Upper lobe of left lung (tissue), 6 donors: ENCODE measurements at regions not wholly inside any gene's neighbourhood (a gene's known extent, or its start where the extent isn't known, plus 50 kb on each side); places are given as distances from the start of the nearest gene placed in this dataset.

Source experiments
- ATAC-seq, 2 donors: fragments of 200-7000 bp; cut with Tn5 transposase; one replicate each; pipeline ENCODE4 v1.9.1; 2022; ENCODE audit warnings: mild to moderate bottlenecking in 2 of 2, moderate library complexity in 2 of 2; ENCODE audit not compliant: low FRiP score in 2 of 2
- DNase-seq, 2 donors: peaks; one replicate each; pipeline ENCODE4 v3.0.0-alpha.2; 2019 to 2020
- H3K27ac ChIP-seq, 4 donors: fragments of 200-600 bp; sonication (generic); one replicate each; pipeline ENCODE4 v1.5.1; 2016 to 2019
- H3K27me3 ChIP-seq, 4 donors: fragments of 200-600 bp; sonication (generic); one replicate each; pipeline ENCODE4 v1.5.1; 2017 to 2019
- H3K36me3 ChIP-seq, 4 donors: fragments of 200-600 bp; sonication (generic); one replicate each; pipeline ENCODE4 v1.5.1; 2016 to 2019
- H3K4me1 ChIP-seq, 4 donors: fragments of 200-600 bp; sonication (generic); one replicate each; pipeline ENCODE4 v1.5.1; 2018 to 2019
- H3K4me3 ChIP-seq, 4 donors: fragments of 200-600 bp; sonication (generic); one replicate each; pipeline ENCODE4 v1.5.1; 2017 to 2019; ENCODE audit warnings: mild to moderate bottlenecking in 2 of 4, moderate library complexity in 1 of 4
- H3K9me3 ChIP-seq, 4 donors: fragments of 200-600 bp; sonication (generic); one replicate each; pipeline ENCODE4 v1.5.1; 2018 to 2019
- EP300 ChIP-seq, 4 donors: sonication (generic); formaldehyde crosslinking; IDR thresholded peaks; one replicate each; pipeline ENCODE4 v1.5.1; 2017; ENCODE audit warnings: antibody characterized with exemption in 4 of 4, control low read depth in 2 of 4
- POLR2A ChIP-seq, 4 donors: fragments of 450-650 bp; IDR thresholded peaks; one replicate each; pipeline ENCODE4 v1.5.1; 2016 to 2017; ENCODE audit warnings: antibody characterized with exemption in 4 of 4, mild to moderate bottlenecking in 2 of 4
- POLR2AphosphoS5 ChIP-seq, 2 donors: sonication (generic); formaldehyde crosslinking; IDR thresholded peaks; one replicate each; pipeline ENCODE4 v1.5.1; 2017; ENCODE audit warnings: antibody characterized with exemption in 2 of 2
- WGBS, 2 donors: methylation state at CpG; one replicate each; pipeline ENCODE4 v1.1.5; 2017 to 2018; 5-methylcytosine and 5-hydroxymethylcytosine counted together
- TF ChIP-seq, protein P1 (sequence below), 6 experiments: fragments of 450-650 bp in 4 of 6; fragments of 200-600 bp in 2 of 6; sonication (generic) in 2 of 6; IDR thresholded peaks; one replicate each; pipeline ENCODE4 v1.5.1; 2016 to 2019; ENCODE audit warnings: antibody characterized with exemption in 6 of 6
- donor health status: DM: no; HTN: no; CAD: no; lungs with moderate emphysema.
- donor health status: DM: no; HTN: yes; CAD: no; lungs with severe emphysema.

DNA sequence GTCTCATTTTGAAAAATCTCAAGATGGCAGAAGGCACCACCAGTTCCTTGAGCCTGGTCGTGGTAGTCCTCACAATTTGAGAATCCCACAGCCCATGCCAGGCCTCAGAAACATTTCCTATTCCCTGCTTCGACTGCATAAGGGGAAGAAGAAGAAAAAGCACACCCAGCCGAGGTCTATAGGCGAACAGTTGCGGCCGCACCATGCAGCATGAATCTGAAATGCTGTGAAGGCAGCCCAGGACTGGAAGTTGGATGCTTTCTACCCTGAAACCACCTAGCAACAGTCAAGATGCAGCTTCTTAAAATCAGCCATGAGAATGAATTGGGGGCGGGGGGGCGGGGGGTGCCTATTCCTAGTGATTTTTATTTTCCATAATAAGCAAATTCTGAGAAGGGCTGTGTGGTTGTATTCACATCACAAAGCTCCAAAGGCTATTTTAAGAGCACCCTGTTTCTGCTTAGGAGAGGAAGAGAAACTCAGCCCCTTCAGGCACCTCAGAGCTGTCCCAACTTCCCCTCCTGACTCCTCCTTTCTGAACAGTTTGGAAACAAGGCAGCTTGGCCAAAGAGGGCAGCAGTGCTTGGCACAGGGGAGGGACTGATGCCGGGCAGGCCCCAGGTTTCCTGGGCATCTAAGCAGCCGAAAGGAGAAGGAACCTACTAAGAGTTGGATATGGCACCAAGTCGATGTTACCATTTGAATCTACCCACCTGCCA lies 172.5 kb upstream of the FOXN3 start:
- H3K36me3 ChIP-seq: no peaks in the 10 kb centered on the region
- no peak overlapping the region for H3K4me3 ChIP-seq
- H3K9me3 ChIP-seq: no peaks in the 10 kb centered on the region
- TF ChIP-seq POLR2A (IDR thresholded peaks at IDR 0.05): no peak
- TF ChIP-seq POLR2AphosphoS5 (IDR thresholded peaks at IDR 0.05): no peak
- no peak for TF ChIP-seq EP300 (IDR thresholded peaks at IDR 0.05)
- TF ChIP-seq, protein P1, sequence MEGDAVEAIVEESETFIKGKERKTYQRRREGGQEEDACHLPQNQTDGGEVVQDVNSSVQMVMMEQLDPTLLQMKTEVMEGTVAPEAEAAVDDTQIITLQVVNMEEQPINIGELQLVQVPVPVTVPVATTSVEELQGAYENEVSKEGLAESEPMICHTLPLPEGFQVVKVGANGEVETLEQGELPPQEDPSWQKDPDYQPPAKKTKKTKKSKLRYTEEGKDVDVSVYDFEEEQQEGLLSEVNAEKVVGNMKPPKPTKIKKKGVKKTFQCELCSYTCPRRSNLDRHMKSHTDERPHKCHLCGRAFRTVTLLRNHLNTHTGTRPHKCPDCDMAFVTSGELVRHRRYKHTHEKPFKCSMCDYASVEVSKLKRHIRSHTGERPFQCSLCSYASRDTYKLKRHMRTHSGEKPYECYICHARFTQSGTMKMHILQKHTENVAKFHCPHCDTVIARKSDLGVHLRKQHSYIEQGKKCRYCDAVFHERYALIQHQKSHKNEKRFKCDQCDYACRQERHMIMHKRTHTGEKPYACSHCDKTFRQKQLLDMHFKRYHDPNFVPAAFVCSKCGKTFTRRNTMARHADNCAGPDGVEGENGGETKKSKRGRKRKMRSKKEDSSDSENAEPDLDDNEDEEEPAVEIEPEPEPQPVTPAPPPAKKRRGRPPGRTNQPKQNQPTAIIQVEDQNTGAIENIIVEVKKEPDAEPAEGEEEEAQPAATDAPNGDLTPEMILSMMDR (IDR thresholded peaks at IDR 0.05): no peak
- no peaks in the 10 kb centered on the region for H3K27me3 ChIP-seq
- peak in 1 of 2 donors; percentile 38 for DNase-seq
- peaks cover 0 to 12% (median 4%) of the 10 kb centered on the region in 4 donors for H3K4me1 ChIP-seq
- 59 to 77% methylated on average over 11 of the region's 11 CpGs for WGBS, 2 donors
- peak overlapping the region in 3 of 4 donors; percentile 9 to 45 (median 9) for H3K27ac ChIP-seq
- peak; percentile 63 to 89 for ATAC-seq

DNA sequence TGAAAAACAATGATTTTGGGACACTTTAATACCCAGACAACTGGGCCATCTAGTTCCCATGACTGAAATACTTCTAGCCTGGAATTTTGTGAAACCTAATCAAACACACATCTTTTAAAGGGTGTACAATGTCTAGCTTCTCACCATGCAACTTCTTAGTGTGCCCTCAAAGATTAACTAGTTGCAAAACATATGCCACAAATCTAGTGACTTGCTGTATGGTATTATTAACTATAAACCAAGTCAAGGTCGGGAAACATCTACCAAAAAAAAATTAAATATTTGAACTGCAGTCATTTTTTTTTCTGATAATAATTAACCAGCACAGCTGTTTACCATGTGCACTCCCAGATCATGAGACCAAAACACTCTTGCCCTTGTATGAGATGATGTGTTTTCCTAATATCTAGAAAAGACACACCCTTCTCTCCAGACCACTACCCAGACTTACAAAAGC lies 171.8 kb upstream of the FOXN3 start:
- TF ChIP-seq, protein P1 (IDR thresholded peaks at IDR 0.05): no peak
- no peak for TF ChIP-seq POLR2A (IDR thresholded peaks at IDR 0.05)
- Histone ChIP-seq H3K4me1 (peaks cover 0 to 12% (median 4%) of the 10 kb centered on the region in 4 donors), H3K9me3 (no peaks in the 10 kb centered on the region), H3K36me3 (no peaks in the 10 kb centered on the region), H3K4me3 (no peak overlapping the region), H3K27me3 (no peaks in the 10 kb centered on the region), H3K27ac (peak overlapping the region in 1 of 4 donors; percentile 9)
- 12 to 70% methylated on average over 1 of the region's 1 CpG for WGBS, 2 donors
- no peak for DNase-seq
- no peak for ATAC-seq

DNA sequence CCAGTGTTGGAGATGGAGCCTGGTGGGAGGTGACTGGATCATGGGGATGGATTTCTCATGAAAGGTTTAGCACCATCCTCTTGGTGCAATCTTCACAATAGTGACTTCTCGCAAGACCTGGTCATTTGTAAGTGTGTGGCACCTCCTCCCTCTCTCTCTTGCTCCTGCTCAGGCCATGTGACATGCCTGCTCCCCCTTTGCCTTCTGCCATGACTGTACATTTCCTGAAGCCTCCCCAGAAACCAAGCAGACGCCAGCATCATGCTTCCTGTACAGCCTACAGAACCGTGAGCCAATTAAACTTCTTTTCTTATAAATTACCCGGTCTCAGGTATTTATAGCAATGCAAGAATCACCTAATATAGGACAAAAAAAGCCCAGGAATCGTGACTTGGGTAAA lies 171.0 kb upstream of the FOXN3 start:
- Histone ChIP-seq H3K27ac (no peak overlapping the region), H3K4me3 (no peak overlapping the region), H3K4me1 (peaks cover 0 to 12% (median 4%) of the 10 kb centered on the region in 4 donors), H3K9me3 (no peaks in the 10 kb centered on the region), H3K27me3 (no peaks in the 10 kb centered on the region), H3K36me3 (no peaks in the 10 kb centered on the region)
- WGBS, 2 donors: 60 to 67% methylated on average over 5 of the region's 5 CpGs
- DNase-seq (no peak), ATAC-seq (no peak)
- TF ChIP-seq POLR2AphosphoS5 (IDR thresholded peaks at IDR 0.05) (no peak), EP300 (IDR thresholded peaks at IDR 0.05) (no peak), POLR2A (IDR thresholded peaks at IDR 0.05) (no peak)
- TF ChIP-seq, protein P1 (IDR thresholded peaks at IDR 0.05): no peak

DNA sequence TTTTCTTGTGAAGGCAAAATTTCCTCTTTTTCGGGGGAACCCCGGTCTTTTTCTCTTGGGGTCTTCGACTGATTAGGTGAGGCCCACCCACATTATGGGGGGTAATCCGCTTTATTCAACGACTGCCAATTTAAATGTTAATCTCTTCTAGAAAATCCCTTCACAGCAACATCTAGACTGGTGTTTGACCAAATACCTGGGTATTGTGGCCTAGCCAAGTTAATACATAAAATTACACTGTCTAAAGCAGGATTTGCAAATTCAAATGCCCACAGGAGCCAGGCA lies 170.0 kb upstream of the FOXN3 start:
- no peaks in the 10 kb centered on the region for H3K36me3 ChIP-seq
- no peak for TF ChIP-seq POLR2A (IDR thresholded peaks at IDR 0.05)
- TF ChIP-seq EP300 (IDR thresholded peaks at IDR 0.05): no peak
- no peak for TF ChIP-seq POLR2AphosphoS5 (IDR thresholded peaks at IDR 0.05)
- TF ChIP-seq, protein P1 (IDR thresholded peaks at IDR 0.05): no peak
- H3K4me3 ChIP-seq: no peak overlapping the region
- H3K27ac ChIP-seq: no peak overlapping the region
- ATAC-seq: no peak
- DNase-seq: no peak
- H3K9me3 ChIP-seq: no peaks in the 10 kb centered on the region
- no peaks in the 10 kb centered on the region for H3K27me3 ChIP-seq
- H3K4me1 ChIP-seq: peaks cover 0 to 12% (median 4%) of the 10 kb centered on the region in 4 donors
- WGBS, 2 donors: 94 to 95% methylated on average over 5 of the region's 5 CpGs
